Lung (tissue), 11 donors: ENCODE measurements at regions not wholly inside any gene's neighbourhood (a gene's known extent, or its start where the extent isn't known, plus 50 kb on each side); places are given as distances from the start of the nearest gene placed in this dataset.
A peak's percentile ranks its signal among the peaks of the same experiment; 100 is the strongest.

Source experiments
- ATAC-seq: fragments of 200-7000 bp; cut with Tn5 transposase; one replicate; pipeline ENCODE4 v1.9.1; 2020; ENCODE audit warnings: moderate number of reproducible peaks; ENCODE audit not compliant: insufficient read depth, low FRiP score
- DNase-seq, 3 donors: peaks; one replicate each; pipeline ENCODE4 v3.0.0-alpha.2; 2013 to 2017
- H3K27ac ChIP-seq, 2 donors: one replicate each; pipeline ENCODE4 v1.5.1; 2013; ENCODE audit warnings: mild to moderate bottlenecking in 2 of 2, moderate library complexity in 2 of 2, control low read depth in 1 of 2, inconsistent platforms in 1 of 2, low read depth in 1 of 2, low read length in 1 of 2
- H3K27me3 ChIP-seq, 3 donors: one replicate each; pipeline ENCODE4 v1.5.1; 2013; ENCODE audit warnings: low read length in 2 of 3; ENCODE audit not compliant: control insufficient read depth in 3 of 3, insufficient read depth in 3 of 3
- H3K36me3 ChIP-seq, 4 donors: one replicate each; pipeline ENCODE4 v1.5.1; 2013; ENCODE audit warnings: low read length in 4 of 4, mild to moderate bottlenecking in 1 of 4, moderate library complexity in 1 of 4; ENCODE audit not compliant: control insufficient read depth in 4 of 4, insufficient read depth in 4 of 4
- H3K4me1 ChIP-seq, 5 donors: one replicate each; pipeline ENCODE4 v1.5.1; 2013; ENCODE audit warnings: low read length in 5 of 5, mild to moderate bottlenecking in 2 of 5, moderate library complexity in 1 of 5; ENCODE audit not compliant: control insufficient read depth in 5 of 5, insufficient read depth in 5 of 5
- H3K4me3 ChIP-seq: one replicate; pipeline ENCODE4 v1.5.1; 2013; ENCODE audit warnings: mild to moderate bottlenecking, control low read depth, moderate library complexity
- H3K9ac ChIP-seq, 2 donors: one replicate each; pipeline ENCODE4 v1.5.1; 2013; ENCODE audit warnings: low read length in 2 of 2, control low read depth in 1 of 2; ENCODE audit not compliant: insufficient read depth in 1 of 2
- H3K9me3 ChIP-seq, 4 donors: one replicate each; pipeline ENCODE4 v1.5.1; 2013; ENCODE audit warnings: low read length in 3 of 4, mild to moderate bottlenecking in 1 of 4, moderate library complexity in 1 of 4; ENCODE audit not compliant: control insufficient read depth in 4 of 4, insufficient read depth in 3 of 4
- CTCF ChIP-seq: IDR thresholded peaks from 2 replicates; pipeline ENCODE4 v1.5.1; 2012; ENCODE audit warnings: mild to moderate bottlenecking; ENCODE audit errors: control extremely low read depth, extremely low read depth
- WGBS, 2 donors: extraction: QIAGEN DNeasy Blood & Tissue Kit; methylation state at CpG; one replicate each; pipeline ENCODE4 v1.1.7; 2013; 5-methylcytosine and 5-hydroxymethylcytosine counted together
- donor health status: control.
- donor health status: control.
- donor health status: Bipolar disorder and iron deficiency.
- donor health status: healthy.
- donor health status: DM: yes; HTN: yes; CAD: no.

- H3K27me3 ChIP-seq = peaks cover 6 to 14% (median 7%) of the 10 kb centered on the region in 3 donors
Measured at GRCh38 chr17:36705874-36706731, 104.7 kb downstream of the MRM1 start.

GRCh38 chr17:36707904-36708303 is 106.5 kb downstream of the MRM1 start:
- Histone ChIP-seq H3K4me3 (no peak overlapping the region), H3K27me3 (peaks cover 6 to 18% (median 11%) of the 10 kb centered on the region in 3 donors), H3K36me3 (no peaks in the 10 kb centered on the region), H3K9ac (no peak overlapping the region), H3K9me3 (peaks cover 0 to 6% (median 0%) of the 10 kb centered on the region in 4 donors), H3K27ac (no peak overlapping the region), H3K4me1 (no peaks in the 10 kb centered on the region)
- 86 to 91% methylated on average over 3 of the region's 3 CpGs for WGBS, 2 donors
- TF ChIP-seq CTCF = no peak
- no peak for ATAC-seq
- no peak for DNase-seq

More at GRCh38 chr17:36705874-36706731, 104.7 kb downstream of the MRM1 start:
- WGBS, 2 donors = 54 to 59% methylated on average over 15 of the region's 15 CpGs
- ATAC-seq (no peak), DNase-seq (peak in 2 of 3 donors; percentile 7 to 16)
- no peak overlapping the region for H3K4me3 ChIP-seq
- peaks cover 0 to 6% (median 0%) of the 10 kb centered on the region in 4 donors for H3K9me3 ChIP-seq
- no peaks in the 10 kb centered on the region for H3K4me1 ChIP-seq
- TF ChIP-seq CTCF = peak; percentile 20
- H3K9ac ChIP-seq = no peak overlapping the region
- H3K27ac ChIP-seq = no peak overlapping the region
- H3K36me3 ChIP-seq = no peaks in the 10 kb centered on the region

- Histone ChIP-seq H3K9ac (no peak overlapping the region), H3K27ac (no peak overlapping the region), H3K4me3 (no peak overlapping the region), H3K4me1 (no peaks in the 10 kb centered on the region), H3K9me3 (peaks cover 0 to 4% (median 0%) of the 10 kb centered on the region in 4 donors), H3K36me3 (no peaks in the 10 kb centered on the region), H3K27me3 (peaks cover 0 to 7% (median 4%) of the 10 kb centered on the region in 3 donors)
- ATAC-seq = no peak
- no peak for DNase-seq
- no peak for TF ChIP-seq CTCF
- 81 to 85% methylated on average over 6 of the region's 6 CpGs for WGBS, 2 donors
Measured at GRCh38 chr17:36714789-36715188, 113.4 kb downstream of the MRM1 start.
